Stomach (tissue), 4 donors: ENCODE measurements at regions not wholly inside any gene's neighbourhood (a gene's known extent, or its start where the extent isn't known, plus 50 kb on each side); places are given as distances from the start of the nearest gene placed in this dataset.

Experiments
- POLR2A ChIP-seq, 4 donors: fragments of 450-650 bp; IDR thresholded peaks; one replicate each; pipeline ENCODE4 v1.6.1; 2016; ENCODE audit warnings: antibody characterized with exemption in 4 of 4, control low read depth in 2 of 4, mild to moderate bottlenecking in 1 of 4, moderate library complexity in 1 of 4
- TF ChIP-seq, protein P1 (sequence below), 7 experiments: fragments of 450-650 bp in 4 of 7; fragments of 200-600 bp in 3 of 7; sonication (generic) in 3 of 7; IDR thresholded peaks; one replicate each; pipeline ENCODE4 v1.5.1; 2016 to 2019; ENCODE audit warnings: antibody characterized with exemption in 7 of 7, control low read depth in 2 of 7, mild to moderate bottlenecking in 1 of 7

GRCh38 chr22:44570476-44571445 lies 72.7 kb upstream of the RTL6 start:
- TF ChIP-seq, protein P1, sequence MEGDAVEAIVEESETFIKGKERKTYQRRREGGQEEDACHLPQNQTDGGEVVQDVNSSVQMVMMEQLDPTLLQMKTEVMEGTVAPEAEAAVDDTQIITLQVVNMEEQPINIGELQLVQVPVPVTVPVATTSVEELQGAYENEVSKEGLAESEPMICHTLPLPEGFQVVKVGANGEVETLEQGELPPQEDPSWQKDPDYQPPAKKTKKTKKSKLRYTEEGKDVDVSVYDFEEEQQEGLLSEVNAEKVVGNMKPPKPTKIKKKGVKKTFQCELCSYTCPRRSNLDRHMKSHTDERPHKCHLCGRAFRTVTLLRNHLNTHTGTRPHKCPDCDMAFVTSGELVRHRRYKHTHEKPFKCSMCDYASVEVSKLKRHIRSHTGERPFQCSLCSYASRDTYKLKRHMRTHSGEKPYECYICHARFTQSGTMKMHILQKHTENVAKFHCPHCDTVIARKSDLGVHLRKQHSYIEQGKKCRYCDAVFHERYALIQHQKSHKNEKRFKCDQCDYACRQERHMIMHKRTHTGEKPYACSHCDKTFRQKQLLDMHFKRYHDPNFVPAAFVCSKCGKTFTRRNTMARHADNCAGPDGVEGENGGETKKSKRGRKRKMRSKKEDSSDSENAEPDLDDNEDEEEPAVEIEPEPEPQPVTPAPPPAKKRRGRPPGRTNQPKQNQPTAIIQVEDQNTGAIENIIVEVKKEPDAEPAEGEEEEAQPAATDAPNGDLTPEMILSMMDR (IDR thresholded peaks at IDR 0.05), result no peak
- no peak for TF ChIP-seq POLR2A (IDR thresholded peaks at IDR 0.05)
